Retina (tissue), 1 donor: ENCODE measurements at regions not wholly inside any gene's neighbourhood (a gene's known extent, or its start where the extent isn't known, plus 50 kb on each side); places are given as distances from the start of the nearest gene placed in this dataset.
A peak's percentile ranks its signal among the peaks of the same experiment; 100 is the strongest.

Experiments used
- DNase-seq: peaks from one replicate; pipeline ENCODE4 v3.0.0-alpha.2; 2016

DNA sequence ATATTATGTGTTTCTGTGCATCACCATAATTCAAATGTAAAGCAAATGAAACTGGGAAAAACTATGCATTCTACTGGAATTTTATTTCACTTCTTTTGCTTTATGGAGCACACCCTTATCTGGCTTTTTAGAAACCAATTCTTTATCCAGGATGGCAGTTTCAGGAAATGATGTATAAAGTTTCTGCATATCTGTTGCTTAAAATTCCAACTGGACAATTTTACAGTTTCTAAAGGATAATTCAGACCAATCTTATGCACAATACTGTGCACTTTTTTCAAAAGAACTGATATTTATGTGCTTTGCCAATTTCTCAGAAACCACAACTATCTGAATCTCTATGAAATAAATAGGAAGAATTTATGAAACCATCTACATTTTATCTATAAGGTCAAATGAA lies 246.5 kb upstream of the MIR17HG start:
- no peak for DNase-seq

DNA sequence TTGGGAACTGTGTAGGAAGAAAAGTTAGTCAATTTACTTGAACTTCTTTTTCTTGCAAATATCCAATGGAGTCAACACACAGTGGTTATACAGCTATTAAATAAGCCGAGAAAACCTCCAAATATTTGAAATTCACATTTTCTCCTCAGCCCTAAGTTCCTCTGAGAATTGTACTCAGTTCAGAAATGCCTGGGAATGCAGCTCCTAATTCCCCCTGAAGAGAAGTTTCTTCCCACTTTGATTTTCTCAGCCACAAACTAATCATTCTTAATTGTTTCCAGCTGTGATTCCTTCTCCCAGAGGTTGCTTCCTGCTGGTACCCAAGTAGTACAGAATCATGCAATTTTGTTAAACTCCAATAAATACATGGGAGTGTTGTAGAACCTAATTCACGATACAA lies 246.1 kb upstream of the MIR17HG start:
- DNase-seq, result no peak

DNA sequence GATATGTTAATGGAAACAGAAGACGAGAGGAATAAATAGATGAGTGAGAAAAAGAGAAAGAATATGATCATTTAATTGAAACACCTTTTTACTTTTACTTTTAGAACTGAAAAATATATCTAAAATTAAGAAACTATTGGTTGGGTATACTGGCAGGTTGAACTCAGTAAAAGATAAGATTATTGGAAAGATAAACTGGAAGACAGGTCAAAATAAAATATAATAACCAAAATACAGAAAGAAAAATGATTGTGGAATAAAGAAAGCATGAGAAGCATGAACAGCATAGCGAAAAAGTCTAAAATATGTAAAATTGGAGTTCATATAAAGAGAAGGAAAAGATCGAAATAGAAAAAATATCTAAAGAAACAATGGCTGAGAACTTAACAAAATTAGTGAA lies 242.2 kb upstream of the MIR17HG start:
- no peak for DNase-seq

DNA sequence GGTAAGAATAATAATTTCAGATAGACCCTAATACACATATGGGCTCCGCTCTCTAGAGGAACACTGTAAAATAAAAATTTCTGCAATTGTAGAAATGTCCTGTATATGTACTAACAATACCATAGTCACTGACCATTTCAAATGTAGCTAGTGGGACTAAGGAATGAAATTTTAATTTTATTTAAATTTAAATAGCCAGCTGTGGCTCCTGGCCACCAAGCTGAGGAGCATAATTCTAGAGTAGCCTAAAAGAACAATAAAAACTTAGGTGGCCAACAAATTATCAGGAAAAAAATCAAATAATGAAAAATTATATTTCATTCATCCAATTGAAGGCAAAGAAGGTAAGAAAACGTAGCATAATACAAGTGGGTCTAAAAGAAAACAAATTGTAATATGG lies 240.9 kb upstream of the MIR17HG start:
- no peak for DNase-seq

DNA sequence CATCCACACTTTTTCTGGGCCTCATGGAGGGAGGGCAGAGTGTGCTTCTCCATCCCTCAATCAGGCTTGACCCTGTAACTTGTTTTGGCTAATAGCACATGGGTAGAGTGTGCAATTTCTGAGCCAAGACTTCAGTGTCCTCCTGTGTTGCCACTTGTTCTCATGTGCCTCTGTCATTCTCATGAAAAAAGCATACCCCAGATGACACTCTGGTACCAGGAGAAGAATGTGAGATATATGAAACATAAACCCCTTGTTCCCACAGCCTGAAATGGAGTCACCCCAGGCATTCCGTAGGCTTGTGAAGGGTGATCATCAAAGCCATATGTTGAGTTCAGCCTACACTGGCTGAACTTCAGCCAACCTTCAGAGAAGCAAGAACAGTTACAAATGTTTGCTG lies 239.2 kb upstream of the MIR17HG start:
- DNase-seq, result no peak

DNA sequence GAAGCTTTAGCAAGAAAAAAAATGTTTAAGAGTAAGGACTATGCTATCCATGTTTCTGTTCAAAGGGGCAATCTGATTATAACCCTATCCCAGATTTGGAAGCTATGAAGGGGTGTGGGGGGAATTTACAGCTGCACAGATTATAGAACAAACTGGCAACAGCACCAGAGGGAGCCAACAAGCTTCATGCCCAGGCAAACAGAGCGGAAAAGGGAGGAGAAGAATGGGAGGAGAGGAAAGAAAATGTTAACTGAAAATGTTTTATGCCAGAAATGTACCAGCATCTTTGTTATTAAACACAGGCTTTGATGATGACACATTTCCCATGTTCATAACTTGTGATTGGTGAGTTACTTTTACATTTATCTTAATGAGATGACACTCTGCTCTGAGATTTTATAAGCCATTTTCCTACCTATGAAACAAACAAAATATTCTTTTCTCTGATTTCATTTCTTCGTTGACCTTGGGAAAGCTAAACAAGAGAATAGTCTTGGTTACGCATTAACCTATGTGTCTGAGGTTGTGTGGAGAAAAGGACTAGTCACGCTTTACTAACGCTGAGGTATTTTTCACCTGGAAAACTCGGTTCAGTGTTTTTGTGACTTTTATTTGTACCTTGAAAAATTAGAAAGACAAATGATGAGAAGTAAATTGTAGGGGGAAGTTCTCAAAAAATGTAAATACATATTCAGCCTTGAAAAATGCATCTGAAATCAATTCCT lies 235.8 kb upstream of the MIR17HG start:
- DNase-seq, result no peak

DNA sequence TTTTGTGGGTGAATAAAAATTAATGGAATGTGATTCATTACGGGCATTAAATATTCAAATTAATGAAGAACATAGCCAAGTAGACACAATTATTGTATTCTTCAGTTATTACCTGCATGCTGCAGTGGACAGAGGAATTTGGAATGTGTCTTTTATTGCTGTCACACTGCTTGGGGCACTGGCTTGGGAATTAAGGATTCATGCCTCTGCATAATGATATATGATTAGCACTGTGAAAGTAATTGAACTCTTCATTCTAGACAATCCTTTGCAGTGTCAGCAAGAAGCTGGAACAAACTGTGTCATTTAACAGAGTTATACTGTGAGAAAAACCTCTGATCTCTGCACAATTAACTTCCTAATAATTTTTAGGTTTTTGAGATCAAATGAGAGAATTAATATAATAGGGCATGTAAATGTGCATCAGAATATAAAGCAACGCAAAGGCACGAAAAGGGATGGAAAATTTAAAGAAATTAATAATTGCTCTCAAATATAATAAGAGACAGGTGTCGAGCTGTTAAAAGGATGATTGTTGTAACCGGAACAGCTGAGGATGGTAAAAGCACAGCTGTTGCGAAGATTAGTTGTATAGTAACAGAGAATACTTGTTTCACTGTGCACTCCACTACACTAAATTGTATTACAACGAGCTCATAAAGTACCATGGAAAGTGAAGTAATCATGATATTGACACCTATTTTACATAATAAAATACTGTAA lies 235.1 kb upstream of the MIR17HG start:
- no peak for DNase-seq

DNA sequence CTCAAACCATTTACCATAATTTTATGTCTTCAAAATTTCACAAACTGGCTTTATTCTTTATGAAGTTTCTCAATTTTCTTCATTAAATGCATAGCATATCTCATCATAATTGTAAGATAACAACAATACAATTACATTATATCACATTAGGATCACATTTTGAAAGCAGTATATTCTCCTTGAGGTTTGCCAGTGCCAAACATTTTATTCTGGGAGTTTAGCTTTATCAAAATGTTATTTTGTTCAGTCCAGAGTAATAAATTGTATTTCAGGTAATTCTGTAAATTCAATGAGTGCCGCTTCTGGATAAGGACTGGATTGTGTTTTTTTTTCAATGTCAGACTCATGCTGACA lies 234.6 kb upstream of the MIR17HG start:
- DNase-seq, result no peak

DNA sequence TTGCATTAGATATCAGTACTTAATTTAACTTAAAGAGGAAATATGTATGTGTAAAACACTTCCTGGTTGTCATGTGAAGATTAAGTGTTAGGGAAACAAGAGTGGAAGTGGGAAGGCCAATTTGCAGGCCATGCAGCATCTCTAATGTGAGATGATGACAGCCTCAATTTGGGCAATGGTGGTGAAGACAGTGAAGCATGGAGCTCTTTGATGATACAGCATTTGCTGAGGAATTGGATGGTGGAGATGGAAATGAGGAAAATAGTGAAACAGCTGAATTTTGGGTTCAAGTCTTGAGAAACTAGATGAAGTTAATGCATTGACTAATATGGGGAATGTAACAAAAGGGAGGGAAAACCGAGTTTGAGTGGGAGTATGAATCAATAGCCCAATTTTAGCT lies 231.7 kb upstream of the MIR17HG start:
- DNase-seq, result no peak

DNA sequence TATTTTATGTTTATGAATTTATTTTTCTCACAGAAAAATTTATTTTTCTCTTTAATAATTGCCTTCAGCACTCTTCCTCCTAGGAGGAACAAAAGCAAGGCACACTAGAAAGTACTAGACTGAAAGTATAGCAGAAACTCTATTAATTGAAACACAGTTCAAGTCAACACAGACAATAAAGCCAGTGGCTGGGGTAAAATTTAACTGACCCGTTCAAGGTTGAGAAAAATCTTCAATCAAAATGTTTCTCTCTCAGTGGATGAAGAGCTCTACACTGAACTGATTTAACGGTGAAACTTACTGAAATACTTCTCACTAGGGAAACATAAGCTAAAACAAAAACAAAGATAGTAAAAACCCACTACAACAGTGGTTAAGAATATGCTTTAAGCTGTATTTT lies 230.1 kb upstream of the MIR17HG start:
- DNase-seq, result no peak

DNA sequence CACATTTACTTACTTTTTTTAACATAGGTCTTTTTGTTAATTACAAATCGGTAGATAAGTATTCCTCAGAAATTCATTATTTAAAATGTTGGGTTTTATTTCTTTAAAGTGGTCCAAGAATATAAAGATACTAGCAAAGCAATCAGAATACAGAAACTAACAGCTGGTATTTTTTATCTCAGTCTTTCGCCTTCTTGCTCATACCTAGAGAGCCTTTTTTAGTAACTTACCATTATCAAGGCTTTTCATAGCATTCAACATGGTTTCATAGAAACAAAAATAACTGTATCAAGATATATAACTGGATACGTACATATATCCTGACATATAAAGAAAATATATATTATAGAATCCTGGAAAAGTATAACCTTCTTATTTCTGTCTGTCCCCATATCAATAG lies 227.8 kb upstream of the MIR17HG start:
- DNase-seq, result no peak

DNA sequence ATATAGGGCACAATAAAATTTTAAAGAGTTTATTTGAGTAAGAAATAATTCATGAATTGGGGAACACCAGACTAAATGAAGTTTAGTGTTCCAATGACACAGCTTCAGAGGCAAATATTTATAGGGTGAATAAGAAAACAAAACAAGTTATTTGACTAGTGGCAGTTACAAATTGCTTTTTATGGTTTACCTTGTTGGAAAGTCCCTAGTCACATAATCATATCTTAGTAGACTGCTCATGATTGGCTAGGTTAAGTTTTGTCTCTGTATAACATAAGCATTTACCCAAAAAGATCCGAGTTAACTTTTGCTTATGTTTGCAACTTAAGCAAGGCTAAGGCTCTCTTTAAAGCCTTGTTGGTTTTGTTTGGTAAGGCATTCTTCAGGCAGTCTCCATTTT lies 224.7 kb upstream of the MIR17HG start:
- DNase-seq, result no peak

DNA sequence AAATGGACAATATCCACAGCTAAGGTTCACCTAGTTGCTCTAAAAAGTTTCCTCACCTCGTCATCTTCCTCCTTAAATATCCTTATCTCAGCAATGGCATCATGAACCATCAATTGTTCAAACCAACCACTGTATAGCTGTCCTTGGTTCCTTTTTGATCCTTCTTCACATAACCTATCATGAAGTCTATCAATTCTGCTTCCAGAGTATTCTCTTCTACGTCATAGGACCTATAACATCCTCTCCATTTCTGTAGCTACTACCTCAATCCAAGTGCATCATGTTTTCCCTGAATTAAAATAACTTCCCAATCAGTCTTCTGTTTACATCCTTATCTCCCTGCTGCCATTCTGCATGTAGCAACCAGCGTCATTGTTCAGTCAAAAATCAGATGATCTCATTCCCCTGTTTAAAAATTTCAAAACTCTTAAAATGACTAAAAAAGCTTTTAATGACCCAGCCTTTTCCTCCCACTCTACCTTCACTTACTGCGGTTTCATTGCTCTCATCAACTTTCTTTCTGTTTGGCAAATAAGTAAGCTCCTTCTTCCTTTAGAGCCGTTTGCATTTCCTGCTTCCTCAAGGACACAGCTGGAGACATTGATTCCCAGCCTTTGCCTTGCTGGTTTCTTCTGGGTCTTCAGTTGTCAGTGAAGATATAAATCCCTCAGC lies 223.9 kb upstream of the MIR17HG start:
- DNase-seq, result no peak

DNA sequence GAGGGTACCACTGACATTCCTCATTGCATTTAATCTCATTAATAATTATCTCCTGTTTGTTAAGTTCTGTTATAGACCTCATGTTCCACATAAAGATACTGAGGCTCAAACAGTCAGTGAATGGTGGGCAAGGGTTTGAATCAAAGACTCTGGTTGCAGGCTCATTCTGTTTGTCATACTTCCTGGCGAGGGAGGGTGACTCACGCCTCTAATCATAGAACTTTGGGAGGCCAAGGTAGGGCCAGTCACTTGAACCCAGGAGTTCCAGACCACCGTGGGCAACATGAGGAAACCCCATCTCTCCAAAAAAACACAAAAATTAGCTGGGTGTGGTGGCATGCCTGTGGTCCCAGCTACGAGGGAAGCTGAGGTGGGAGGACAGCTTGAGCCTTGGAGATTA lies 220.7 kb upstream of the MIR17HG start:
- no peak for DNase-seq

DNA sequence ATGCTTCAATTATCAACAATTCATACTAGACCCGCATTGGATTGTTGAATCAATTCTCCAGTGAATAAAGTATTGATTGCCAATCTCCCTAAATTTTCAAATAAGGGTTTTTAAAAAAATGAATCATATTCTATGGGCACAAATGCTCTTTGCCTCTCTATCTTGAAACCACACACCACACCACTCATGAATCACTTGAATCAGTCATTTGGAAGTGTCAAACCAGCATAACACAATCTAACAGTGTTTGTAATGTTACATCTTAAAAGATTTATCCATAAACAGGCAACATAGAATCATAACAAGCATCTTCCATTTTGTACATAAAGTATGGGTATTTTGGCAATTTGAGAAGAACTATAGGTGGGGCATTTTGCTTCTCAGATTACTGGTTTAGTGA lies 219.5 kb upstream of the MIR17HG start:
- DNase-seq, result no peak

DNA sequence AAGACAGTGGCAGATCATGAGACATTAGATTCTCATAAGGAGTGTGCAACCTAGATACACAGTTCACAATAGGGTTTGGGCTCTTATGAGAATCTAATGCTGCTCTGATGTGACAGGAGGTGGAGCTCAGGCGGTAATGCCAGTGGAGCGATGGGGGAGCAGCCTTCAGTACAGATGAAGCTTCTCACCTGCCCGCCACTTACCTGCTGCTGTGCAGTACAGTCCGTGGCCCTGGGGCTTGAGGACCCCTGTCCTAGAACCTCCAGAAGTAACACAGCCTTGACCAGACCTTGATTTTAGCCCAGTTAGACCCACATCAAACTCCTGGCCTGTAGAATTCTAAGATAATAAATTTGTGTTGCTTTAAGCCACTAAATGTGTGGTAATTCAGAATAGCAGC lies 215.1 kb upstream of the MIR17HG start:
- no peak for DNase-seq

DNA sequence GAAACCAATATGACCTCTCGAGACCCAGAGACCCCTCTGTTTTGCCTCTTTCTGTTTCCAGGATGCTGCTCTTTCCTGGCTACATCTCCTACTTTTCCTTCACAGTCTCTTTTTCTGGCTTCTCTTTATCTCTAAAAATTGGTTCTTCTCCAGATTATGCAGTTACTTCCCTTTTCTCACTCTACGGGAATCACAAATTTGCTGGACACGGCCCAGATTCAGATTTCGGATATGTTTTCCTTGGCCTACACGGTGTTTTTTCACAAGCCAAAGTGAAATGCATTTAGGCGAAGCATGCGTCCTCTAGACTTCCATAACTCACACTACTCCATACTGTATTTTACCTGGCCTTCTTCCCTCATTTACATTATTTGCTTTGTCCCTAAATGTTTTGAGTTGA lies 214.7 kb upstream of the MIR17HG start:
- no peak for DNase-seq

DNA sequence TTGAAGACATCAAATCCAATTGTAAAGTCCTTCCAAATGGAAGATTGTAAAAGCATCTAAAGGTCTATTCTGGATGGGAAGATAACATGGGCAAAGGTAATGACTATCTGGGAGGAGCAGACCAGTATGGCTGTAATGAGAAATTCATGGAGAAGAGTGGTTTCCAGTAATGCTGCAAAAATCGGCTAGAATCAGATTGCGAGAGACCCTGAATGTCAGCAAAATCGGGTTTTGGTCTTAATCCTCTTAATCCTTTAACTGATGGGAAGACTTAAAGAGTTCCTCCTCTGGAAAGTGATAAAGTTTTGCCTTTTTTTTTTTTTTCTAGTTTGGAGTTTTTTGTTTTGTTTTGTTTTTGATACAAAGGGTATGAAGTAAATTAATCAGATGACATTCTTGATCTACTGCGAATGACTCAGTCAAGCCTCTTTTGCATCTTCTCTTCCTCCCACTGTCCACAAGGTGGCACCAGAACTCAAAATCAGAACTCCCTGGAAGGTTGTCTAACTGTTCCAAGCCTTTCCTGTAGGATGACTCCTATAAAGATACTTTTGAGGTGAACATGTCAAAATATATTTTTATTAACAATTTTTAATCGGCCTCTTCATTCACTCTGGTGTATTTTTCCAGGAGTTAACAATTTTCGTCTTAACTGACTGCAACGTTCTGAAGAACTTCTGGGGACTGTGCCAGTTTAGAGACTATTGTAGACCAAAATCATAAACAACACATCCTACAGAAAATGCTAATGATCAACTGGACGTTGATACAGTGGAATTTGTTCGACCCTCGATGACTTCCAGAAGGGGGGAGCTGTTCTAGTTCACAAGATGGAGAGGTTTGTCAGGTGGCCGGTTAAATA lies 213.3 kb upstream of the MIR17HG start:
- DNase-seq, result peak; percentile 50

DNA sequence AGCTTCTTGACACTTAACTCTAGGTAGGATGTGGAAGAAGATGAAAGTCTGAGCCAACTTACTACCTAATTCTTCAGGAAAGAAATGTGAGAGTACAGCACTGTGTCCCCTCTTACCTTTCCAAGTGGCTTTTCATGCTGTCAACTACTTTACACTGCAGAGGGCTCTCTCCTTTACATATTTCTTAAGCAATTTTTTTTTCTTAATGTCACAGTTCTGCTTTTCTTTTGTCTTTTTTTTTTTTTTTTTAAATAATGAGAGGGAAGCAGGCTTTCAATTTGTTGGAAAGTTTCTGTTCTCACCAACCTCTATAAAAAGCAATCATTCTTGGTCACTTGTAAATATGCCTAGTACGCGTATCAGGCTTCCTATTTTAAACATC lies 212.7 kb upstream of the MIR17HG start:
- DNase-seq, result no peak

DNA sequence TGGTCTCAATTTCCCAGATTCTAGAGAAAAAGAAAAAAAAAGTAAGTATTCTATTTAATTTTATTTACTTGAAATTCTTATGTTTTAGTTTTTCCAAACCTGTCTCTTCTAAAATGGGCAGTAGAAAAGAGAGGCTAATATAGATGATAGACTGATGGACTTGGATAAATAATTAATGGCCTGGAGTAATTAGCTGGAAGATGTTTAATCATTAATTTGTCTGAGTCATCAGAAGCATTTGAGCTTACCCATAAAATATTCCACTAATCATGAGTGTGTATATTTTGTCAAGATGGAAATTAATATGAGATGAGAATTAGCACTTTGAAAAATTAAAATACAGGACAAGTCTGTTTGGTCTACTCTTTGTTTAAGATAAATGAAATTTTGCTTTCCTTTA lies 212.1 kb upstream of the MIR17HG start:
- DNase-seq, result no peak

DNA sequence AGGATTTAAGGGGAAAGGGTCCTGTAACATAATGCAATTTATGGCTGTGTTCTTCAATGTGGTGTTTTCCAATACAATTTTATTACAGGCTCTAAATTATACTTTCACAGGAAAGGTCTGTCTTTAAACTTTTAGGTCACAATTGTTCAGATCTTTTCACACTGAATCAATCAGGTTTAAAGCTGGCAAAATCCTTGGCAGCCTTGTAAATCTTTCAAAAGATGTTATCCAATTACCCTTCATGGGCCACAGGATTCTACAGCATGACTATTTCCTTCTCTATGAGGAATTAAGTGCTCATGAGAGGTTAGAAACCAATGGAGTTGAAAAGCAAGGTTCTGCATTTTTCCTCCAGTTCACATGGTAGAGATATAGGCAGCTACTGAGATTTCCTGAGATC lies 211.5 kb upstream of the MIR17HG start:
- DNase-seq, result no peak

DNA sequence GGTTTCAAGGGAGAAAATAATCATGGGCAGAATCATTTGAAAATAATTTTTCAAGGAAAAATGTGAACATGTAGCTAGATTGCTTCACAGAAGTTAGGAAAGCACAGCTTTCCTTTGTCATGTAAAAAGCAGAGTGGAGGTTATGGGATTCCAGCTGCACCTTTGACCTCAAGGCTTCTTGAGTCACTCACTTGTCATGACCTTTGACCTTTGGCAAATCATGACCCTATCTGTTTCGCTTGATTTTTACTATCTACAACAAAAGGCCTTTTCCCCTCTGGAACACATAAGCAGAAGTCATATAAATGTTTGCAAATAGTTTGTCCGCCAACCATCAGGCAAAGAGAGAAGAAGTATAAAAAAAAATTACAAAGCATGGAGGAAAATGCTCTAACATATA lies 210.7 kb upstream of the MIR17HG start:
- no peak for DNase-seq

DNA sequence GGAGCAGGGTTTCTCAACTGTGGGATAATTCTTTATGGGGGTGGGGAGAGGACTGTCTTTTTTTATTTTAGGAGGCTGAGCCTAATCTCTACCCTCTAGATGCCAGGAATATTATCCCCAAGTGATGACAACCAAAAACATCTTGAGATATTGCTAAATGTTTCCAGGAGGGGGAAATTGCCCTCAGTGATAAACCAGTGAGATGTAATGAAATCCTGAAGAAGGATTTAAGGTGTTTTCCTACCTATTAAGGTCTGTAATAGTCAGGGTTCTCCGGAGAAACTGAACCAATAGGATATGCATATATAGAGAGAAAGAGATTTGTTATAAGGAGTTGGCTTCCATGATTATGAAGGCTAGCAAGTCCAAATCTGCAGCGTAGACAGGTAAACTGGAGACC lies 208.3 kb upstream of the MIR17HG start:
- no peak for DNase-seq
